CD4-positive, alpha-beta T cell (primary cell): ENCODE measurements at regions not wholly inside any gene's neighbourhood (a gene's known extent, or its start where the extent isn't known, plus 50 kb on each side); places are given as distances from the start of the nearest gene placed in this dataset.

Experiments used
- ATAC-seq: fragments of 200-7000 bp; cut with Tn5 transposase; one replicate; pipeline ENCODE4 v1.10.0; 2022; ENCODE audit warnings: mild to moderate bottlenecking; ENCODE audit not compliant: poor library complexity
- CTCF ChIA-PET: fragments of 350-600 bp; sonication (Branson Sonifier 250); formaldehyde crosslinking; loops from one replicate; lab custom pipeline; 2021; ENCODE audit warnings: antibody characterized with exemption, inconsistent platforms; lab: Charles Lee
- POLR2A ChIA-PET: fragments of 350-600 bp; sonication (Branson Sonifier 250); formaldehyde crosslinking; loops from one replicate; lab custom pipeline; 2021; ENCODE audit warnings: antibody characterized with exemption, inconsistent platforms; lab: Charles Lee
- DNase-seq, 14 experiments: peaks; one replicate each; pipeline ENCODE4 v3.0.0-alpha.2; 2013 to 2020; ENCODE audit warnings: mixed read lengths in 2 of 14
- H3K27ac ChIP-seq, 2 donors: one replicate each; pipeline versions ENCODE4 v1.5.1 to v1.7.0; 2013; ENCODE audit warnings: low read length in 2 of 2, low read depth in 1 of 2, mild to moderate bottlenecking in 1 of 2
- H3K27me3 ChIP-seq, 2 experiments: 1 replicate in 1 of 2; 2 replicates in 1 of 2; pipeline versions ENCODE4 v1.6.1 to v1.7.0; 2013; ENCODE audit warnings: low read length in 2 of 2, control low read depth in 1 of 2, mild to moderate bottlenecking in 1 of 2, moderate library complexity in 1 of 2; ENCODE audit not compliant: insufficient read depth in 2 of 2, control insufficient read depth in 1 of 2
- H3K36me3 ChIP-seq: one replicate; pipeline ENCODE4 v1.6.1; 2013; ENCODE audit warnings: low read length, control low read depth; ENCODE audit not compliant: insufficient read depth
- H3K4me1 ChIP-seq: one replicate; pipeline ENCODE4 v1.6.1; 2013; ENCODE audit warnings: low read length, control low read depth; ENCODE audit not compliant: insufficient read depth
- H3K4me3 ChIP-seq: one replicate; pipeline ENCODE4 v1.5.1; 2013; ENCODE audit warnings: mild to moderate bottlenecking, low read length, moderate library complexity
- H3K9me3 ChIP-seq, 2 experiments: 1 replicate in 1 of 2; 2 replicates in 1 of 2; pipeline versions ENCODE4 v1.6.1 to v1.7.0; 2013; ENCODE audit warnings: low read length in 2 of 2, mild to moderate bottlenecking in 2 of 2, control low read depth in 1 of 2, moderate library complexity in 1 of 2; ENCODE audit not compliant: control insufficient read depth in 1 of 2, insufficient read depth in 1 of 2
- H3K27ac Mint-ChIP-seq: one replicate; pipeline ENCODE4 v1.8.0; 2020; ENCODE audit warnings: mixed read lengths
- H3K27me3 Mint-ChIP-seq: one replicate; pipeline ENCODE4 v1.8.0; 2021; ENCODE audit warnings: mixed read lengths
- H3K36me3 Mint-ChIP-seq: one replicate; pipeline ENCODE4 v1.8.0; 2021; ENCODE audit warnings: low read depth, mixed read lengths
- H3K4me1 Mint-ChIP-seq: one replicate; pipeline ENCODE4 v1.8.0; 2021; ENCODE audit warnings: low read depth, mixed read lengths
- H3K4me3 Mint-ChIP-seq: one replicate; pipeline ENCODE4 v1.8.0; 2020; ENCODE audit warnings: mild to moderate bottlenecking, mixed read lengths
- H3K9me3 Mint-ChIP-seq: one replicate; pipeline ENCODE4 v1.8.0; 2020; ENCODE audit warnings: mixed read lengths
- intact Hi-C, 2 experiments: fragments of 100-400 bp; cut with DNase I in 1 of 2; cut with micrococcal nuclease in 1 of 2; formaldehyde crosslinking; loops; one replicate each; pipeline versions ENCODE4 v1.15.1 to v1.9.0; 2023 to 2025; cut with DNase I, micrococcal nuclease
- TF ChIP-seq, protein P1 (sequence below): fragments of 200-600 bp; IDR thresholded peaks from one replicate; pipeline ENCODE4 v1.8.0; 2022; ENCODE audit warnings: antibody characterized with exemption, mild to moderate bottlenecking

DNA sequence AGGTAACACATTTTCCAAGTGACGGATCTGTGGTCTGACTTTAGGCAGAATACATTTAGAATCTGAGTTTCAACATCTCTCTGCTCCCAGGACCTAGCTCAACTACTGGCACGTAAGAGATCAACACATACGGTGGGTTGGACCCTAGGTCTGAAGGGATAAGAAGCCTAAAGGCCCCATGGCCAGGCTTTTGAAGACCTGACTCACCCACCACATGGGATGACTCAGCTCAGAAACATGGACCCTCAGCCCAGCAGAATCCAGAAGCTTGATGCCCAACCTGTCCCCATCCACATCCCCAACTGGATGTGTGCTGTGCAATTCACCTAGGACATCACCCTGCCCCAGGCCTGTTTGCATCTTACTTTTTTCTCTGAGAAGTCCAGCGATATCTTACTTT, 770.2 kb downstream of the BCL11B start:
- Mint-ChIP-seq H3K27me3 (no peaks in the 10 kb centered on the region), H3K4me3 (no peak overlapping the region), H3K4me1 (no peaks in the 10 kb centered on the region), H3K27ac (no peak overlapping the region), H3K36me3 (no peaks in the 10 kb centered on the region), H3K9me3 (no peaks in the 10 kb centered on the region)
- Histone ChIP-seq H3K27ac (no peak overlapping the region), H3K9me3 (peaks cover 0 to 4% of the 10 kb centered on the region in 2 experiments), H3K27me3 (no peaks in the 10 kb centered on the region), H3K4me1 (no peaks in the 10 kb centered on the region), H3K36me3 (no peaks in the 10 kb centered on the region), H3K4me3 (no peak overlapping the region)
- ATAC-seq (no peak), DNase-seq (no peak)
- ChIA-PET POLR2A (no interaction called here), CTCF (no interaction called here)
- intact Hi-C loops = no loop called here
- TF ChIP-seq, protein P1, sequence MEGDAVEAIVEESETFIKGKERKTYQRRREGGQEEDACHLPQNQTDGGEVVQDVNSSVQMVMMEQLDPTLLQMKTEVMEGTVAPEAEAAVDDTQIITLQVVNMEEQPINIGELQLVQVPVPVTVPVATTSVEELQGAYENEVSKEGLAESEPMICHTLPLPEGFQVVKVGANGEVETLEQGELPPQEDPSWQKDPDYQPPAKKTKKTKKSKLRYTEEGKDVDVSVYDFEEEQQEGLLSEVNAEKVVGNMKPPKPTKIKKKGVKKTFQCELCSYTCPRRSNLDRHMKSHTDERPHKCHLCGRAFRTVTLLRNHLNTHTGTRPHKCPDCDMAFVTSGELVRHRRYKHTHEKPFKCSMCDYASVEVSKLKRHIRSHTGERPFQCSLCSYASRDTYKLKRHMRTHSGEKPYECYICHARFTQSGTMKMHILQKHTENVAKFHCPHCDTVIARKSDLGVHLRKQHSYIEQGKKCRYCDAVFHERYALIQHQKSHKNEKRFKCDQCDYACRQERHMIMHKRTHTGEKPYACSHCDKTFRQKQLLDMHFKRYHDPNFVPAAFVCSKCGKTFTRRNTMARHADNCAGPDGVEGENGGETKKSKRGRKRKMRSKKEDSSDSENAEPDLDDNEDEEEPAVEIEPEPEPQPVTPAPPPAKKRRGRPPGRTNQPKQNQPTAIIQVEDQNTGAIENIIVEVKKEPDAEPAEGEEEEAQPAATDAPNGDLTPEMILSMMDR = no peak

DNA sequence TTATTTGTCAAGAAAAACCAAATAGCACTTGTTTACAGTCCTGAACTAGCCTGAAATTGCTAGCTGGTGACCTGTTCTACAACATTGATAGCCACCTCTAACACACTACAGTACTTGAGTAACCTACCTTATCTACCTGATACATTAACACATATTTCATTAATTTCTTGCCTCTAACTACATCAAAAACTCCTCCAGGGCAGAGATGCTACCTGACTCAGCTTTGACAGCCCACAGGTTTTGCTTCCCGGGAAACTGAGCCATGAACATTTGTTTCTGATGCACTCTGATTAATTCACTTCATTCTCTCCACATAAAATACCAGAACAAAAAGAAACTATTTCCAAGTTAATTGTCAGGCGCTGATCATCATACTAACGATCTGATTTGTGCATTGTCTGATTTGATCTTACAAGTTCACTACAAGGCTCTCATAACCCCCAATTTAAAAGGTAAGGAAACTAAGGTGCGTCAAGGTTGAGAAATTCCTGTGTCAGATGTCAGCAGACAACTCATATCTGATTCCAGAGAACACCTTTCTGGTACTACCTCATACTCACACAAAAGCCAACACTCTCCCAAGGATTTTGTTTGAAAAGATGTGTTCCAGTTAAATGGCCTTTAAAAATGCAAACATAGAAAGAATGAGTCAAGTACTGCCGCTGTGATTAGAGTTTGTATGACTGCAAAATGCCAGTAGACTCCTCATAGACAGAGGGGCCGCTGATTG, 768.7 kb downstream of the BCL11B start:
- Histone ChIP-seq H3K9me3 (peaks cover 0 to 3% of the 10 kb centered on the region in 2 experiments), H3K4me1 (no peaks in the 10 kb centered on the region), H3K27me3 (no peaks in the 10 kb centered on the region), H3K36me3 (no peaks in the 10 kb centered on the region), H3K4me3 (no peak overlapping the region), H3K27ac (no peak overlapping the region)
- Mint-ChIP-seq H3K4me3 (no peak overlapping the region), H3K9me3 (peaks cover 2% of the 10 kb centered on the region), H3K27ac (no peak overlapping the region), H3K27me3 (no peaks in the 10 kb centered on the region), H3K36me3 (no peaks in the 10 kb centered on the region), H3K4me1 (no peaks in the 10 kb centered on the region)
- CTCF ChIA-PET = no interaction called here
- POLR2A ChIA-PET = no interaction called here
- intact Hi-C loops = no loop called here
- TF ChIP-seq, protein P1 = no peak
- ATAC-seq = no peak
- no peak for DNase-seq

DNA sequence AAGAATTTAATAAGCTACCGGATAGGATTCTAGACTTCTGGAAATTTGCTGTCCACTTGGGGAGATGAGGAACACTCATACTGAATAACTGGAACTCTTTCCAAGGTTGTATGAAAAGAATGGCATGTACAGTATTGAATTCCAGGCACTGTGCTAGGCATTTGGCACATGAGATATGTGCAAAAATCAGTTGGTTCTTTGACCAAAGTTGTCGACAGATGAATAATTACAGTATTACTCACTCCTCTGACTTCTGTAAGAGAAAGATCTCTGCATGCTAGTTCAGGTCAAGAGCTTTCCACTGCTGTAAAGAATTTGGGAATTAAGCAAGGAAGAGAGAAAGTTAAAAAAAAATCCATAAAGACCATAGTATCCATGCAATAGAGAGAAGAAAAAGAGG, 764.7 kb downstream of the BCL11B start:
- DNase-seq (no peak), ATAC-seq (no peak)
- ChIA-PET CTCF (interaction anchor here (1.4 to 1.6 kb wide), 2 partner anchors 9 to 28 kb away, joined by 3 read pairs; no protein-coding TSS in a partner anchor), POLR2A (interaction anchor here (0.6 kb wide), 1 partner anchor 14 kb away, joined by 3 read pairs; no protein-coding TSS in a partner anchor)
- H3K4me1 Mint-ChIP-seq = peaks cover 5% of the 10 kb centered on the region
- no peaks in the 10 kb centered on the region for H3K4me1 ChIP-seq
- no peak overlapping the region for H3K4me3 Mint-ChIP-seq
- H3K27me3 ChIP-seq = no peaks in the 10 kb centered on the region
- H3K36me3 Mint-ChIP-seq = no peaks in the 10 kb centered on the region
- TF ChIP-seq, protein P1 = no peak
- H3K36me3 ChIP-seq = no peaks in the 10 kb centered on the region
- intact Hi-C loops = no loop called here
- no peaks in the 10 kb centered on the region for H3K27me3 Mint-ChIP-seq
- peaks cover 8% of the 10 kb centered on the region for H3K9me3 Mint-ChIP-seq
- H3K9me3 ChIP-seq = peaks cover 0 to 4% of the 10 kb centered on the region in 2 experiments
- no peak overlapping the region for H3K27ac ChIP-seq
- no peak overlapping the region for H3K4me3 ChIP-seq
- H3K27ac Mint-ChIP-seq = no peak overlapping the region
